GM18498 (cell line): ENCODE measurements at regions not wholly inside any gene's neighbourhood (a gene's known extent, or its start where the extent isn't known, plus 50 kb on each side); places are given as distances from the start of the nearest gene placed in this dataset.
"Not testable (repeated sequence)": the region's sequence is repeated elsewhere in the genome, so short reads cannot be mapped to it uniquely, and the experiment has no call there.

Experiments used
- ATAC-seq: cut with Tn5 transposase; IDR thresholded peaks from one replicate; pipeline ENCODE4 v1.9.1; 2021; ENCODE audit warnings: mild to moderate bottlenecking, moderate library complexity; ENCODE audit not compliant: unreplicated experiment

GRCh38 chr9:64370344-64370743 is 914.7 kb downstream of the FOXD4L5 start:
- not testable (repeated sequence) for ATAC-seq

GRCh38 chr9:64369644-64370043 is 915.4 kb downstream of the FOXD4L5 start:
- not testable (repeated sequence) for ATAC-seq

- ATAC-seq, result peak; percentile 100
Observed at GRCh38 chr9:64369114-64369513, 915.9 kb downstream of the FOXD4L5 start.

- not testable (repeated sequence) for ATAC-seq
Observed at GRCh38 chr9:64368644-64368942, 916.4 kb downstream of the FOXD4L5 start.

- not testable (repeated sequence) for ATAC-seq
Observed at GRCh38 chr9:64367826-64368643, 917.0 kb downstream of the FOXD4L5 start.
